K562 (cell line): ENCODE measurements at regions not wholly inside any gene's neighbourhood (a gene's known extent, or its start where the extent isn't known, plus 50 kb on each side); places are given as distances from the start of the nearest gene placed in this dataset.

Source experiments
- CHD4 ChIP-seq: fragments of 200-600 bp; sonication (generic); IDR thresholded peaks from 3 replicates; pipeline ENCODE4 v1.6.1; 2012; ENCODE audit warnings: low read depth, mild to moderate bottlenecking, mixed read lengths, low read length, inconsistent platforms; ENCODE audit not compliant: insufficient read depth, insufficient replicate concordance, poor library complexity, severe bottlenecking
- CTCF ChIP-seq, 3 experiments: IDR thresholded peaks in 2 of 3; conservative IDR thresholded peaks in 1 of 3; 2 replicates each; pipeline ENCODE4 v1.5.1; 2011 to 2012; ENCODE audit warnings: low read length in 3 of 3, mild to moderate bottlenecking in 3 of 3, control low read depth in 2 of 3, improper control_type of control experiment in 1 of 3, inconsistent platforms in 1 of 3, low read depth in 1 of 3, mixed read lengths in 1 of 3, moderate library complexity in 1 of 3; ENCODE audit not compliant: insufficient read depth in 2 of 3
- EP300 ChIP-seq: IDR thresholded peaks from 2 replicates; pipeline ENCODE4 v1.6.1; 2012; ENCODE audit warnings: low read length, improper control_type of control experiment
- HDGF ChIP-seq: fragments of 450-650 bp; IDR thresholded peaks from 2 replicates; pipeline ENCODE4 v1.6.1; 2016
- MAX ChIP-seq: sonication (generic); formaldehyde crosslinking; IDR thresholded peaks from 2 replicates; pipeline ENCODE4 v1.9.0; 2022; ENCODE audit warnings: mild to moderate bottlenecking, missing genetic modification reagents
- NR2C1 ChIP-seq, 2 experiments: fragments of 450-650 bp; IDR thresholded peaks; 2 replicates each; pipeline ENCODE4 v1.6.1; 2017; ENCODE audit warnings: mild to moderate bottlenecking in 2 of 2, antibody characterized with exemption in 1 of 2, inconsistent platforms in 1 of 2, missing compliant biosample characterization in 1 of 2, missing genetic modification characterization in 1 of 2
- PKNOX1 ChIP-seq: fragments of 450-650 bp; IDR thresholded peaks from 2 replicates; pipeline ENCODE4 v1.6.1; 2016
- POLR2A ChIP-seq: fragments of 450-650 bp; conservative IDR thresholded peaks from 2 replicates; pipeline ENCODE4 v1.6.1; 2016
- SP1 ChIP-seq: sonication (generic); formaldehyde crosslinking; IDR thresholded peaks from 2 replicates; pipeline ENCODE4 v1.8.1; 2022; ENCODE audit warnings: mild to moderate bottlenecking, missing genetic modification reagents
- STAT6 ChIP-seq: sonication (generic); formaldehyde crosslinking; IDR thresholded peaks from 2 replicates; pipeline ENCODE4 v1.8.1; 2023; ENCODE audit warnings: mild to moderate bottlenecking, missing genetic modification reagents
- ZFP36 ChIP-seq: fragments of 150-350 bp; IDR thresholded peaks from 2 replicates; pipeline ENCODE4 v1.6.1; 2018; ENCODE audit warnings: low read length, low read depth; ENCODE audit not compliant: partially characterized antibody
- ZNF311 ChIP-seq: fragments of 250-450 bp; sonication (Bioruptor Pico); IDR thresholded peaks from 2 replicates; pipeline ENCODE4 v1.4.0; 2020; ENCODE audit warnings: mild to moderate bottlenecking, moderate library complexity
- ZNF354B ChIP-seq: fragments of 250-450 bp; sonication (Bioruptor Pico); IDR thresholded peaks from 2 replicates; pipeline ENCODE4 v1.4.0; 2020

GRCh38 chr5:136482206-136482605 lies 116.9 kb upstream of the TRPC7 start:
- no peak for TF ChIP-seq CTCF (IDR thresholded peaks at IDR 0.05 in 2 of 3, conservative IDR thresholded peaks at IDR 0.05 in 1 of 3; ENCODE audit: insufficient read depth in 2 of 3, low read depth in 1 of 3, low read length in 3 of 3)
- no peak for TF ChIP-seq NR2C1 (IDR thresholded peaks at IDR 0.05)
- TF ChIP-seq NR2C1 (tag; IDR thresholded peaks at IDR 0.05): no peak
- TF ChIP-seq SP1 (CRISPR knock-in tag): no peak
- TF ChIP-seq POLR2A: no peak
- no peak for TF ChIP-seq ZNF354B (CRISPR knock-in tag)
- no peak for TF ChIP-seq STAT6 (CRISPR knock-in tag)
- TF ChIP-seq HDGF: no peak
- no peak for TF ChIP-seq MAX (CRISPR knock-in tag)
- no peak for TF ChIP-seq EP300
- no peak for TF ChIP-seq PKNOX1
- no peak for TF ChIP-seq ZFP36
- TF ChIP-seq CHD4: no peak
- TF ChIP-seq ZNF311 (CRISPR knock-in tag): no peak
